ENCODE measurements at regions not wholly inside any gene's neighbourhood (a gene's known extent, or its start where the extent isn't known, plus 50 kb on each side); places are given as distances from the start of the nearest gene placed in this dataset.

DNA sequence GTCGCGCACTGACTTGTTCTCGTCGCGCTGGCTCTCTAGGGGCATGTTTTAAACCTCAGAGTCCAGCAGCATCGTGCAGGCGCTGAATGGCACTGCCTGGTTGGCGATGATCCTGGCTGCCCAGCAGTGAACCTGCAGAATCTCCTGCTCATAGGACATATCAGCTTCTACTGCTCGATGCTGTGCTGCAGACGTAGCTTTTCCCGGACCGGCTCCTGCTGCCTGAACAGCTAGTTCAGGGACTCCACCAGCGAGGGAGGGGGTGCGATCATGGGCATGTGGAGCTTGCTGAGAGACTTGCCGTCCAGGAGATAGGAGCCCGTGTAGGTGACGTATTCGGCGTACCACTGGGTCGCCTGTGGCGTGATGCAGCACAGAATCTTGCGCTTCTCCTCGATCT, 890.0 kb upstream of the LRRTM1 start:
- ATAC-seq (no peak), DNase-seq (peak in 1 of 4 donors; percentile 67)
- intact Hi-C loops (cut with DNase I) = no loop called here
- Histone ChIP-seq H3K4me3 (no peak overlapping the region), H3K27ac (no peak overlapping the region), H3K4me1 (no peaks in the 10 kb centered on the region), H3K9me3 (peaks cover 0 to 49% of the 10 kb centered on the region in 2 donors), H3K27me3 (no peaks in the 10 kb centered on the region), H3K36me3 (no peaks in the 10 kb centered on the region)
- TF ChIP-seq, protein P1, sequence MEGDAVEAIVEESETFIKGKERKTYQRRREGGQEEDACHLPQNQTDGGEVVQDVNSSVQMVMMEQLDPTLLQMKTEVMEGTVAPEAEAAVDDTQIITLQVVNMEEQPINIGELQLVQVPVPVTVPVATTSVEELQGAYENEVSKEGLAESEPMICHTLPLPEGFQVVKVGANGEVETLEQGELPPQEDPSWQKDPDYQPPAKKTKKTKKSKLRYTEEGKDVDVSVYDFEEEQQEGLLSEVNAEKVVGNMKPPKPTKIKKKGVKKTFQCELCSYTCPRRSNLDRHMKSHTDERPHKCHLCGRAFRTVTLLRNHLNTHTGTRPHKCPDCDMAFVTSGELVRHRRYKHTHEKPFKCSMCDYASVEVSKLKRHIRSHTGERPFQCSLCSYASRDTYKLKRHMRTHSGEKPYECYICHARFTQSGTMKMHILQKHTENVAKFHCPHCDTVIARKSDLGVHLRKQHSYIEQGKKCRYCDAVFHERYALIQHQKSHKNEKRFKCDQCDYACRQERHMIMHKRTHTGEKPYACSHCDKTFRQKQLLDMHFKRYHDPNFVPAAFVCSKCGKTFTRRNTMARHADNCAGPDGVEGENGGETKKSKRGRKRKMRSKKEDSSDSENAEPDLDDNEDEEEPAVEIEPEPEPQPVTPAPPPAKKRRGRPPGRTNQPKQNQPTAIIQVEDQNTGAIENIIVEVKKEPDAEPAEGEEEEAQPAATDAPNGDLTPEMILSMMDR (IDR thresholded peaks at IDR 0.05) = no peak

DNA sequence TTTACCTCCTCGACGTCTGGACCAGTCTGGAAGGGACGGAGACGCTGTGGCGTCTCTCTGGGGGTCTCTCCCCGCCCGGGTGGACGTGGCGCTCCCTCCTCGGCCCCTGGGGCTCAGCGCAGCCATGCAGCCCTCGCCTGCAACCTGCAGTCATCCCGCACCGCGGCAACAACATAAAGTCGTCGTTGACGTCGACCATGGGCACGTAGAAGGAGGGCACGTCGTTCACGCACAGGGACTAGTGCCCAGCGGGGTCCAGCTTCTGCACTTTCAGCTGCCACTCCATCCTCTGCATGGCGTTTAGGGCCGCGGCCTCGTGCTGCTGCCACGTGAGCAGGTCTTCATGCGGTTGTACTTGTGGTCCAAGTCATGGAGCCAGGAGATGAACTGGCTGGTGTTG, 889.6 kb upstream of the LRRTM1 start:
- ATAC-seq = no peak
- intact Hi-C loops (cut with DNase I) = no loop called here
- Histone ChIP-seq H3K36me3 (no peaks in the 10 kb centered on the region), H3K27ac (no peak overlapping the region), H3K4me1 (no peaks in the 10 kb centered on the region), H3K9me3 (peaks cover 0 to 49% of the 10 kb centered on the region in 2 donors), H3K4me3 (no peak overlapping the region), H3K27me3 (no peaks in the 10 kb centered on the region)
- peak in 1 of 4 donors; percentile 62 for DNase-seq
- TF ChIP-seq, protein P1 (IDR thresholded peaks at IDR 0.05) = no peak

DNA sequence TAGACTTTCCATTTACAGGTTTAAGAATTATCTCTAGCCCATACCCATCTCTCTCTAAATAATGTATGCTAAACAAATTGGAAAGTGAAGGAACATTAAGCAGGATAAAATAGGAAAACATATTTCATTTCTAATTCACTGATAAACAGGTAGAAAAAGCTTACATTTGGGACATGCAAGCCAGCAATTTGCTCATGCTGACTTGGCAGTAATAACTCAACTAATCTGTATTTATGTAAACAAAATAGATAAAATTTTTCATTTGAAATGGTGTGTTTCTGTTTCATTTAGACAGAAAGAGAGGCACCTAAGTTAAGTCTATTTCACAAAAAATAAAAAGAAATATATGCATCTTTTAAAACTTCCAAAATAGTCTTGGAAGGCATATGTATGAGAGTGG, 877.3 kb upstream of the LRRTM1 start:
- no peak for ATAC-seq
- DNase-seq = no peak
- no peak overlapping the region for H3K27ac ChIP-seq
- no peaks in the 10 kb centered on the region for H3K9me3 ChIP-seq
- H3K4me1 ChIP-seq = no peaks in the 10 kb centered on the region
- TF ChIP-seq, protein P1 (IDR thresholded peaks at IDR 0.05) = no peak
- intact Hi-C loops (cut with DNase I) = no loop called here
- H3K36me3 ChIP-seq = no peaks in the 10 kb centered on the region
- no peak overlapping the region for H3K4me3 ChIP-seq
- H3K27me3 ChIP-seq = no peaks in the 10 kb centered on the region

DNA sequence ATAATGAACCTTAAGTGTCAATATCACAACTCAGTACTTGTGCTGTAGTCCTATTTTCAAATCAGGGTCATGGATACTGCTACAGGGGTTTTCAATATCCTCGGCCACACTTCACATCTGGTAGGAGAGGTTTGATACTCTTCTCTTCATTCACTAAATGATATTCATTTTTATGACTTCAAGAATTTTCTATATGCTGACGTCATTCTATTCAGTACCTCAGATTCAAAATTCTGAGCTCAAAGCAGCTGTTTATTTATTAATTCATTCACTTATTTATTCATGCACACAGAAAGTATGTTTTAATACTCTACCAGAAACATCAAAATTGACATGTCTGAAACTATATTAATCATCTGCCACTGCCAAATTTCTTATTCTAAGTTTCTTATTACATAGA, 866.9 kb upstream of the LRRTM1 start:
- Histone ChIP-seq H3K4me1 (no peaks in the 10 kb centered on the region), H3K27ac (no peak overlapping the region), H3K4me3 (no peak overlapping the region), H3K27me3 (no peaks in the 10 kb centered on the region), H3K36me3 (no peaks in the 10 kb centered on the region), H3K9me3 (no peaks in the 10 kb centered on the region)
- intact Hi-C loops (cut with DNase I) = no loop called here
- ATAC-seq (no peak), DNase-seq (no peak)
- TF ChIP-seq, protein P1 (IDR thresholded peaks at IDR 0.05) = no peak

DNA sequence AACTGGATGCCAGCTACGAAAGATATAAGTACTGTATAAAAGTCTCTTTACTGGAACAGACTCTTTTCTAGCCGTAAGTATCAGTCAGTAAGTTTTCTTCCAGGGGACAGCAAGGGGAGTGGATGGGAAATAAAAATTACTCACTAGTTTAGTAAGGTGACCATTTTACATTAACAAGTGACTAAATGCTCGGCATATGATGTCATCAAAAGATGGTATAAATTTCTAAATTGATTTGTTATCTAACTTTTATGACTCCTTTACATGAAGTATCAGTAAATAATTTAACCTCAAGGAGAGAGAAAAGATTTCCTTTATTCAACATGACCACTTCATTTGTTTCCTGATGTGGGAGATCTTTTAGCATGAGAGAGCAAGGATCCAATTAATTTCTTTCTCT, 859.0 kb upstream of the LRRTM1 start:
- H3K27ac ChIP-seq = no peak overlapping the region
- no peak for DNase-seq
- no peak for ATAC-seq
- no peaks in the 10 kb centered on the region for H3K9me3 ChIP-seq
- TF ChIP-seq, protein P1 (IDR thresholded peaks at IDR 0.05) = no peak
- intact Hi-C loops (cut with DNase I) = no loop called here
- H3K4me1 ChIP-seq = no peaks in the 10 kb centered on the region
- no peak overlapping the region for H3K4me3 ChIP-seq
- H3K36me3 ChIP-seq = no peaks in the 10 kb centered on the region
- H3K27me3 ChIP-seq = no peaks in the 10 kb centered on the region

Data from left lung (tissue), 4 donors.